PC-9 (cell line): ENCODE measurements at regions not wholly inside any gene's neighbourhood (a gene's known extent, or its start where the extent isn't known, plus 50 kb on each side); places are given as distances from the start of the nearest gene placed in this dataset.

Source experiments
- BruUV-seq: library from RNA; stranded (reverse); fragments of 400-500 nt; replicated peaks from 2 replicates; lab custom pipeline; 2021; lab: Mats Ljungman, UMichigan
- CTCF ChIA-PET: fragments of 300-600 bp; sonication (Branson Sonifier 250); formaldehyde crosslinking; loops from one replicate; lab custom pipeline; 2022; ENCODE audit warnings: antibody characterized with exemption; lab: Charles Lee
- POLR2A ChIA-PET: fragments of 300-600 bp; sonication (Branson Sonifier 250); formaldehyde crosslinking; loops from one replicate; lab custom pipeline; 2022; ENCODE audit warnings: antibody characterized with exemption; ENCODE audit not compliant: unreplicated experiment; lab: Charles Lee
- DNase-seq, 2 experiments: peaks; one replicate each; pipeline versions ENCODE4 v3.0.0 to v3.0.0-alpha.2; 2015 to 2022; ENCODE audit warnings: mixed read lengths in 1 of 2
- H2AFZ ChIP-seq: fragments of 200-600 bp; sonication (generic); 2 replicates; pipeline ENCODE4 v1.8.1; 2017; ENCODE audit warnings: antibody characterized with exemption
- H3F3A ChIP-seq: fragments of 200-600 bp; sonication (generic); 2 replicates; pipeline ENCODE4 v1.8.1; 2017; ENCODE audit warnings: antibody characterized with exemption, mild to moderate bottlenecking, low read depth; ENCODE audit not compliant: insufficient read depth
- H3K27ac ChIP-seq: fragments of 200-600 bp; sonication (generic); 2 replicates; pipeline ENCODE4 v1.6.1; 2016; ENCODE audit warnings: mixed run types
- H3K27me3 ChIP-seq: fragments of 200-600 bp; sonication (generic); 2 replicates; pipeline ENCODE4 v1.6.1; 2016; ENCODE audit warnings: low read depth, mixed run types; ENCODE audit not compliant: insufficient read depth
- H3K36me3 ChIP-seq: fragments of 200-600 bp; sonication (generic); 2 replicates; pipeline ENCODE4 v1.6.1; 2016; ENCODE audit warnings: low read depth, mixed run types
- H3K4me1 ChIP-seq: fragments of 200-600 bp; sonication (generic); replicated peaks from 2 replicates; pipeline ENCODE4 v1.6.1; 2016; ENCODE audit warnings: mixed run types; ENCODE audit not compliant: insufficient read depth
- H3K4me2 ChIP-seq: fragments of 200-600 bp; sonication (generic); 2 replicates; pipeline ENCODE4 v1.6.1; 2017; ENCODE audit warnings: mixed run types
- H3K4me3 ChIP-seq: fragments of 200-600 bp; sonication (generic); 2 replicates; pipeline ENCODE4 v1.6.1; 2016; ENCODE audit warnings: mixed run types
- H3K79me2 ChIP-seq: fragments of 200-600 bp; sonication (generic); 2 replicates; pipeline ENCODE4 v1.6.1; 2017; ENCODE audit warnings: low read depth, mixed run types
- H3K9me2 ChIP-seq: fragments of 200-600 bp; sonication (generic); 2 replicates; pipeline ENCODE4 v1.8.1; 2017; ENCODE audit warnings: mild to moderate bottlenecking; ENCODE audit not compliant: insufficient read depth
- H3K9me3 ChIP-seq: fragments of 200-600 bp; sonication (generic); 2 replicates; pipeline ENCODE4 v1.8.1; 2016; ENCODE audit warnings: low read depth; ENCODE audit not compliant: insufficient read depth
- H4K20me1 ChIP-seq: fragments of 200-600 bp; sonication (generic); 2 replicates; pipeline ENCODE4 v1.8.1; 2017; ENCODE audit not compliant: insufficient read depth
- CTCF ChIP-seq: fragments of 200-600 bp; sonication (generic); conservative IDR thresholded peaks from 2 replicates; pipeline ENCODE4 v1.6.1; 2017; ENCODE audit warnings: mixed run types, antibody characterized with exemption, mild to moderate bottlenecking, moderate library complexity
- EZH2 ChIP-seq: fragments of 200-600 bp; sonication (generic); IDR thresholded peaks from 2 replicates; pipeline ENCODE4 v1.8.0; 2017; ENCODE audit warnings: antibody characterized with exemption, low read depth
- intact Hi-C: fragments of 100-400 bp; cut with micrococcal nuclease; formaldehyde crosslinking; loops from one replicate; pipeline ENCODE4 v1.10.0; 2022; ENCODE audit not compliant: unreplicated experiment

GRCh38 chr1:54462597-54463258, 56.5 kb upstream of the SSBP3 start:
- H3K9me3 ChIP-seq, result no peaks in the 10 kb centered on the region
- H3K4me3 ChIP-seq, result no peak overlapping the region
- H3K4me1 ChIP-seq, result no peaks in the 10 kb centered on the region
- no peak overlapping the region for H3K27ac ChIP-seq
- CTCF ChIA-PET, result no interaction called here
- H3F3A ChIP-seq, result no peaks in the 10 kb centered on the region
- H3K4me2 ChIP-seq, result no peak overlapping the region
- intact Hi-C loops, result no loop called here
- POLR2A ChIA-PET, result no interaction called here
- BruUV-seq, result no TSS peak
- no peaks in the 10 kb centered on the region for H3K36me3 ChIP-seq
- H3K27me3 ChIP-seq, result no peaks in the 10 kb centered on the region
- DNase-seq, result no peak
- H3K79me2 ChIP-seq, result no peaks in the 10 kb centered on the region
- no peak for TF ChIP-seq CTCF
- TF ChIP-seq EZH2, result no peak
- H4K20me1 ChIP-seq, result no peaks in the 10 kb centered on the region
- no peaks in the 10 kb centered on the region for H3K9me2 ChIP-seq
- no peak overlapping the region for H2AFZ ChIP-seq

- no peak for DNase-seq
- Histone ChIP-seq H3K4me2 (no peak overlapping the region), H3K27ac (no peak overlapping the region), H3K27me3 (no peaks in the 10 kb centered on the region), H3K9me2 (no peaks in the 10 kb centered on the region), H3K4me3 (no peak overlapping the region), H3K79me2 (no peaks in the 10 kb centered on the region), H3K9me3 (no peaks in the 10 kb centered on the region), H3F3A (no peaks in the 10 kb centered on the region), H2AFZ (no peak overlapping the region), H4K20me1 (no peaks in the 10 kb centered on the region), H3K36me3 (no peaks in the 10 kb centered on the region), H3K4me1 (no peaks in the 10 kb centered on the region)
- TF ChIP-seq CTCF (no peak), EZH2 (no peak)
- POLR2A ChIA-PET, result no interaction called here
- CTCF ChIA-PET, result no interaction called here
- intact Hi-C loops, result no loop called here
- BruUV-seq, result no TSS peak
Observed at GRCh38 chr1:54461731-54462596, 55.8 kb upstream of the SSBP3 start.

GRCh38 chr1:54460861-54461387, 54.7 kb upstream of the SSBP3 start:
- no peak for TF ChIP-seq EZH2
- no peak for TF ChIP-seq CTCF
- Histone ChIP-seq H3K9me2 (no peaks in the 10 kb centered on the region), H3K4me2 (no peak overlapping the region), H3K36me3 (no peaks in the 10 kb centered on the region), H3K4me3 (no peak overlapping the region), H2AFZ (no peak overlapping the region), H3K27ac (no peak overlapping the region), H3K27me3 (no peaks in the 10 kb centered on the region), H3F3A (no peaks in the 10 kb centered on the region), H4K20me1 (no peaks in the 10 kb centered on the region), H3K4me1 (no peaks in the 10 kb centered on the region), H3K79me2 (no peaks in the 10 kb centered on the region), H3K9me3 (no peaks in the 10 kb centered on the region)
- ChIA-PET CTCF (no interaction called here), POLR2A (no interaction called here)
- no TSS peak for BruUV-seq
- intact Hi-C loops, result no loop called here
- no peak for DNase-seq
